H9 (cell line): ENCODE measurements at regions not wholly inside any gene's neighbourhood (a gene's known extent, or its start where the extent isn't known, plus 50 kb on each side); places are given as distances from the start of the nearest gene placed in this dataset.

ENCODE experiments used
- DNase-seq: peaks from one replicate; pipeline ENCODE4 v3.0.0-alpha.2; 2017
- H2AFZ ChIP-seq: one replicate; pipeline ENCODE4 v1.6.1; 2013; ENCODE audit warnings: mild to moderate bottlenecking, low read length, control low read depth, moderate library complexity
- H2AK5ac ChIP-seq: 2 replicates; pipeline ENCODE4 v1.6.1; 2013; ENCODE audit warnings: low read length, control low read depth, mixed read lengths; ENCODE audit not compliant: insufficient read length
- H2BK120ac ChIP-seq: one replicate; pipeline ENCODE4 v1.6.1; 2013; ENCODE audit warnings: low read depth, mild to moderate bottlenecking, low read length, control low read depth, inconsistent platforms; ENCODE audit not compliant: poor library complexity, severe bottlenecking
- H2BK12ac ChIP-seq: 2 replicates; pipeline ENCODE4 v1.6.1; 2013; ENCODE audit warnings: low read length, control low read depth, mixed read lengths, low read depth; ENCODE audit not compliant: insufficient read length
- H2BK15ac ChIP-seq: 2 replicates; pipeline ENCODE4 v1.6.1; 2013; ENCODE audit warnings: low read depth, low read length, control low read depth
- H2BK20ac ChIP-seq: one replicate; pipeline ENCODE4 v1.6.1; 2013; ENCODE audit warnings: low read depth, mild to moderate bottlenecking, low read length, control low read depth, inconsistent platforms; ENCODE audit not compliant: poor library complexity, severe bottlenecking
- H2BK5ac ChIP-seq: 2 replicates; pipeline ENCODE4 v1.6.1; 2013; ENCODE audit warnings: low read length, control low read depth, mixed read lengths; ENCODE audit not compliant: insufficient read length
- H3K14ac ChIP-seq: 2 replicates; pipeline ENCODE4 v1.6.1; 2013; ENCODE audit warnings: low read length, control low read depth; ENCODE audit not compliant: insufficient read depth
- H3K18ac ChIP-seq: 2 replicates; pipeline ENCODE4 v1.6.1; 2013; ENCODE audit warnings: low read depth, mild to moderate bottlenecking, mixed read lengths, low read length, control low read depth; ENCODE audit not compliant: insufficient read length
- H3K23ac ChIP-seq: 2 replicates; pipeline ENCODE4 v1.6.1; 2013; ENCODE audit warnings: low read length, control low read depth, mixed read lengths, low read depth; ENCODE audit not compliant: insufficient read length
- H3K23me2 ChIP-seq: 2 replicates; pipeline ENCODE4 v1.6.1; 2013; ENCODE audit warnings: low read depth, mild to moderate bottlenecking, mixed read lengths, low read length, control low read depth; ENCODE audit not compliant: insufficient read length, poor library complexity, severe bottlenecking
- H3K27ac ChIP-seq: 2 replicates; pipeline ENCODE4 v1.5.1; 2013; ENCODE audit warnings: low read length, control low read depth, mixed read lengths, low read depth; ENCODE audit not compliant: insufficient read length
- H3K27me3 ChIP-seq: 2 replicates; pipeline ENCODE4 v1.6.1; 2013; ENCODE audit warnings: low read length, control low read depth, inconsistent platforms; ENCODE audit not compliant: insufficient read depth
- H3K4ac ChIP-seq: 2 replicates; pipeline ENCODE4 v1.6.1; 2013; ENCODE audit warnings: low read depth, mild to moderate bottlenecking, control low read depth, inconsistent platforms, low read length, moderate library complexity
- H3K4me1 ChIP-seq: 2 replicates; pipeline ENCODE4 v1.6.1; 2013; ENCODE audit warnings: low read length, control low read depth, inconsistent platforms; ENCODE audit not compliant: insufficient read depth
- H3K4me2 ChIP-seq: 2 replicates; pipeline ENCODE4 v1.6.1; 2013; ENCODE audit warnings: low read length, control low read depth, mixed read lengths; ENCODE audit not compliant: insufficient read length, insufficient read depth
- H3K56ac ChIP-seq: 2 replicates; pipeline ENCODE4 v1.6.1; 2013; ENCODE audit warnings: low read depth, mild to moderate bottlenecking, mixed read lengths, low read length, control low read depth; ENCODE audit not compliant: insufficient read length
- H3K79me1 ChIP-seq: 2 replicates; pipeline ENCODE4 v1.6.1; 2013; ENCODE audit warnings: low read depth, mild to moderate bottlenecking, moderate library complexity, low read length, control low read depth, inconsistent platforms; ENCODE audit not compliant: insufficient read depth, poor library complexity, severe bottlenecking
- H3K79me2 ChIP-seq: 2 replicates; pipeline ENCODE4 v1.6.1; 2013; ENCODE audit warnings: low read length, control low read depth, inconsistent platforms; ENCODE audit not compliant: insufficient read depth
- H3K9ac ChIP-seq: 2 replicates; pipeline ENCODE4 v1.6.1; 2013; ENCODE audit warnings: low read length, control low read depth, mixed read lengths; ENCODE audit not compliant: insufficient read length; ENCODE audit errors: extremely low read depth
- H3K9me3 ChIP-seq: one replicate; pipeline ENCODE4 v1.6.1; 2013; ENCODE audit warnings: low read depth, low read length, inconsistent platforms; ENCODE audit not compliant: control insufficient read depth
- H3T11ph ChIP-seq: one replicate; pipeline ENCODE4 v1.6.1; 2013; ENCODE audit warnings: mild to moderate bottlenecking, low read length, control low read depth, inconsistent platforms
- H4K20me1 ChIP-seq: one replicate; pipeline ENCODE4 v1.6.1; 2013; ENCODE audit not compliant: control insufficient read depth, insufficient read length, insufficient read depth
- H4K5ac ChIP-seq: 2 replicates; pipeline ENCODE4 v1.6.1; 2013; ENCODE audit warnings: low read depth, mild to moderate bottlenecking, mixed read lengths, low read length, control low read depth; ENCODE audit not compliant: insufficient read length
- H4K8ac ChIP-seq: replicated peaks from 2 replicates; pipeline ENCODE4 v1.6.1; 2013; ENCODE audit warnings: low read length, control low read depth, mixed read lengths, low read depth; ENCODE audit not compliant: insufficient read length
- H4K91ac ChIP-seq: 2 replicates; pipeline ENCODE4 v1.6.1; 2013; ENCODE audit warnings: low read depth, mild to moderate bottlenecking, moderate library complexity, mixed read lengths, low read length, control low read depth; ENCODE audit not compliant: insufficient read length
- H3K27ac Mint-ChIP-seq, 3 experiments: 2 replicates in 2 of 3; 3 replicates in 1 of 3; pipeline ENCODE4 v1.8.0; 2020 to 2021; ENCODE audit warnings: mixed read lengths in 3 of 3, mild to moderate bottlenecking in 1 of 3, moderate library complexity in 1 of 3
- H3K27me3 Mint-ChIP-seq: 2 replicates; pipeline ENCODE4 v1.8.0; 2021; ENCODE audit warnings: low read depth, mild to moderate bottlenecking, moderate library complexity, mixed read lengths
- H3K36me3 Mint-ChIP-seq, 3 experiments: 2 replicates in 2 of 3; 3 replicates in 1 of 3; pipeline ENCODE4 v1.8.0; 2020 to 2021; ENCODE audit warnings: low read depth in 3 of 3, mixed read lengths in 3 of 3; ENCODE audit not compliant: insufficient read depth in 1 of 3
- H3K4me1 Mint-ChIP-seq, 2 experiments: 2 replicates each; pipeline ENCODE4 v1.8.0; 2020; ENCODE audit warnings: mixed read lengths in 2 of 2
- H3K4me3 Mint-ChIP-seq, 2 experiments: 2 replicates in 1 of 2; 3 replicates in 1 of 2; pipeline ENCODE4 v1.8.0; 2020 to 2021; ENCODE audit warnings: mild to moderate bottlenecking in 2 of 2, mixed read lengths in 2 of 2, moderate library complexity in 1 of 2
- H3K9me3 Mint-ChIP-seq, 2 experiments: 2 replicates in 1 of 2; 3 replicates in 1 of 2; pipeline ENCODE4 v1.8.0; 2020; ENCODE audit warnings: mild to moderate bottlenecking in 2 of 2, mixed read lengths in 2 of 2, moderate library complexity in 1 of 2
- WGBS: extraction: QIAGEN DNeasy Blood & Tissue Kit; methylation state at CpG from one replicate; pipeline ENCODE4 v1.1.7; 2013; ENCODE audit warnings: missing lambda C conversion rate, low lambda C conversion rate, mixed read lengths; ENCODE audit not compliant: insufficient read length; ENCODE audit errors: extremely low coverage; 5-methylcytosine and 5-hydroxymethylcytosine counted together
- TF ChIP-seq, protein P1 (sequence below): fragments of 200-600 bp; sonication (generic); conservative IDR thresholded peaks from 3 replicates; pipeline ENCODE4 v1.8.0; 2021; ENCODE audit warnings: antibody characterized with exemption, mild to moderate bottlenecking

DNA sequence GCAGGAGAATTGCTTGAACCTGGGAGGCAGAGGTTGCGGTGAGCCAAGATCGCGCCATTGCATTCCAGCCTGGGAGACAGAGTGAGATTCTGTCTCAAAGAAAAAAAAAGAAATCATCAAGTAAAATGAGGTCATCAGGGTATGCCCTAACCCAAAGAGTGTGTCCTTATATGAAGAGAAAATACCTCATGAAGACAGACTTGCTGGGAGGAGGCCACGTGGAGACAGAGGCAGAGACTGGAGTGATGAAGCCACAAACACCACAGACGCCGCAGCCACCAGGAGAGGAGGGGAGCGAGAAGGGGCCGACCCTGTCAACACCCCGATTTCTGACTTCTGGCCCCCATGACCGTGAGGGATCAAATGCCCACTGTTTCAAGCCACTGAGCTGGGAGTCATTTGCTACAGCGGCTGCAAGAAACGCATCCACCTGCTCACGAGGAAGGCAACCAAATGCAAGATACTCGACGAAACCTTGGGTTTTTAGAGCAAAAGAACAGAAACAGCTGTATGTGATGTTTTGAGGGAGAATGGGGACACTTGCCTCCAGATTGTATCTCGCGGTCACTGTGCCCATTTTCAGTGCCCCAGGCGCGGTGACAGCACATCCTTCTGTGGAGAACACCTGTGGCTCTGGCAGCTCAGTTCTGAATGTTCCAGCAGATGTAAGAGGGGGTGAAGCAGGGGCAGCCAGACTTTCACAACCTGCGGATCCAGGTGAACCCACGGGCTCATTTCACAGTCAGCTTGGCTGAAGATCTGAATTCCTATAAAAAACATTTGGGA is 1317.2 kb downstream of the TBC1D22A start:
- Histone ChIP-seq H4K8ac (no peak overlapping the region), H3K4ac (no peak overlapping the region), H2BK5ac (no peak overlapping the region), H4K20me1 (no peaks in the 10 kb centered on the region), H2BK20ac (no peak overlapping the region), H3K9ac (no peak overlapping the region), H3T11ph (no peak overlapping the region), H3K27me3 (no peaks in the 10 kb centered on the region), H4K91ac (no peak overlapping the region), H4K5ac (no peak overlapping the region), H3K4me2 (no peak overlapping the region), H2AK5ac (no peak overlapping the region), H3K79me2 (no peaks in the 10 kb centered on the region), H3K23ac (no peak overlapping the region), H3K27ac (no peak overlapping the region), H2BK12ac (no peak overlapping the region), H3K23me2 (no peaks in the 10 kb centered on the region), H2BK15ac (no peak overlapping the region), H3K18ac (no peak overlapping the region), H3K9me3 (no peaks in the 10 kb centered on the region), H3K14ac (no peak overlapping the region; the same call in 1 of the 2 replicates), H3K56ac (no peak overlapping the region), H2BK120ac (no peak overlapping the region), H3K4me1 (no peaks in the 10 kb centered on the region), H2AFZ (no peak overlapping the region), H3K79me1 (no peaks in the 10 kb centered on the region)
- H3K27ac Mint-ChIP-seq, result no peak overlapping the region; a peak in 1 of 7 replicates
- no peak overlapping the region for H3K4me3 Mint-ChIP-seq
- peaks cover 9 to 14% of the 10 kb centered on the region in 2 experiments for H3K9me3 Mint-ChIP-seq
- H3K36me3 Mint-ChIP-seq, result peaks cover 0 to 20% (median 8%) of the 10 kb centered on the region in 3 experiments; a peak in 6 of 7 replicates
- no peak for DNase-seq
- WGBS, result no CpG with 5 or more reads among the region's 21 CpGs
- TF ChIP-seq, protein P1, sequence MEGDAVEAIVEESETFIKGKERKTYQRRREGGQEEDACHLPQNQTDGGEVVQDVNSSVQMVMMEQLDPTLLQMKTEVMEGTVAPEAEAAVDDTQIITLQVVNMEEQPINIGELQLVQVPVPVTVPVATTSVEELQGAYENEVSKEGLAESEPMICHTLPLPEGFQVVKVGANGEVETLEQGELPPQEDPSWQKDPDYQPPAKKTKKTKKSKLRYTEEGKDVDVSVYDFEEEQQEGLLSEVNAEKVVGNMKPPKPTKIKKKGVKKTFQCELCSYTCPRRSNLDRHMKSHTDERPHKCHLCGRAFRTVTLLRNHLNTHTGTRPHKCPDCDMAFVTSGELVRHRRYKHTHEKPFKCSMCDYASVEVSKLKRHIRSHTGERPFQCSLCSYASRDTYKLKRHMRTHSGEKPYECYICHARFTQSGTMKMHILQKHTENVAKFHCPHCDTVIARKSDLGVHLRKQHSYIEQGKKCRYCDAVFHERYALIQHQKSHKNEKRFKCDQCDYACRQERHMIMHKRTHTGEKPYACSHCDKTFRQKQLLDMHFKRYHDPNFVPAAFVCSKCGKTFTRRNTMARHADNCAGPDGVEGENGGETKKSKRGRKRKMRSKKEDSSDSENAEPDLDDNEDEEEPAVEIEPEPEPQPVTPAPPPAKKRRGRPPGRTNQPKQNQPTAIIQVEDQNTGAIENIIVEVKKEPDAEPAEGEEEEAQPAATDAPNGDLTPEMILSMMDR, result no peak
- H3K27me3 Mint-ChIP-seq, result peaks cover 22% of the 10 kb centered on the region
- peaks cover 32 to 42% of the 10 kb centered on the region in 2 experiments for H3K4me1 Mint-ChIP-seq
